H1 (cell line): ENCODE measurements at regions not wholly inside any gene's neighbourhood (a gene's known extent, or its start where the extent isn't known, plus 50 kb on each side); places are given as distances from the start of the nearest gene placed in this dataset.

Experiments used
- CTCF ChIA-PET: fragments of 300-600 bp; sonication (Branson Sonifier 250); formaldehyde crosslinking; loops from one replicate; lab custom pipeline; 2021; ENCODE audit not compliant: partially characterized antibody; lab: Charles Lee
- POLR2A ChIA-PET: fragments of 300-600 bp; sonication (Branson Sonifier 250); formaldehyde crosslinking; loops from one replicate; lab custom pipeline; 2021; ENCODE audit warnings: inconsistent platforms; ENCODE audit not compliant: partially characterized antibody; lab: Charles Lee
- DNase-seq, 2 experiments: peaks; one replicate each; pipeline versions ENCODE4 v3.0.0 to v3.0.0-alpha.2; 2010 to 2022; ENCODE audit warnings: low spot score in 2 of 2, low read depth in 1 of 2, mixed read lengths in 1 of 2
- FAIRE-seq: peaks from 2 replicates; lab custom pipeline; 2011; peaks lifted over from hg19 to GRCh38; lab: Jason Lieb, UNC
- H2AFZ ChIP-seq: 2 replicates; pipeline ENCODE4 v1.8.1; 2012; ENCODE audit warnings: low read length, inconsistent platforms
- H2AK5ac ChIP-seq: 2 replicates; pipeline ENCODE4 v1.6.1; 2013; ENCODE audit warnings: low read depth, low read length
- H2BK120ac ChIP-seq: replicated peaks from 2 replicates; pipeline ENCODE3; 2013; ENCODE audit warnings: low read depth, low read length, inconsistent platforms
- H2BK12ac ChIP-seq: 2 replicates; pipeline ENCODE4 v1.6.1; 2013; ENCODE audit warnings: low read depth, low read length
- H2BK15ac ChIP-seq: 2 replicates; pipeline ENCODE4 v1.6.1; 2013; ENCODE audit warnings: low read length
- H2BK20ac ChIP-seq: 2 replicates; pipeline ENCODE4 v1.6.1; 2013; ENCODE audit warnings: low read length
- H2BK5ac ChIP-seq: 2 replicates; pipeline ENCODE4 v1.6.1; 2013; ENCODE audit warnings: low read depth, low read length
- H3K14ac ChIP-seq: 2 replicates; pipeline ENCODE4 v1.6.1; 2013; ENCODE audit warnings: inconsistent platforms; ENCODE audit not compliant: insufficient read length
- H3K18ac ChIP-seq: 2 replicates; pipeline ENCODE4 v1.6.1; 2013; ENCODE audit warnings: low read length; ENCODE audit errors: extremely low read depth
- H3K23ac ChIP-seq: 2 replicates; pipeline ENCODE4 v1.6.1; 2013; ENCODE audit warnings: inconsistent platforms; ENCODE audit not compliant: insufficient read length
- H3K23me2 ChIP-seq: 2 replicates; pipeline ENCODE4 v1.6.1; 2013; ENCODE audit warnings: low read depth, low read length
- H3K27ac ChIP-seq: 2 replicates; pipeline ENCODE4 v1.6.1; 2011; ENCODE audit warnings: low read depth, low read length, inconsistent platforms
- H3K27me3 ChIP-seq, 4 experiments: replicated peaks in 1 of 4; 1 replicate in 1 of 4; 2 replicates in 3 of 4; pipeline versions ENCODE4 v1.6.1 to v1.8.1; 2011 to 2013; ENCODE audit warnings: low read length in 3 of 4, mild to moderate bottlenecking in 3 of 4, inconsistent platforms in 2 of 4, mixed read lengths in 2 of 4, moderate library complexity in 1 of 4; ENCODE audit not compliant: control insufficient read depth in 3 of 4, insufficient read depth in 3 of 4; ENCODE audit errors: extremely low read depth in 1 of 4
- H3K36me3 ChIP-seq, 4 experiments: 2 replicates each; pipeline versions ENCODE4 v1.6.1 to v1.8.1; 2011 to 2013; ENCODE audit warnings: mild to moderate bottlenecking in 4 of 4, low read length in 3 of 4, moderate library complexity in 2 of 4, control low read depth in 1 of 4, inconsistent platforms in 1 of 4; ENCODE audit not compliant: insufficient read depth in 4 of 4, control insufficient read depth in 2 of 4
- H3K4ac ChIP-seq: replicated peaks from 2 replicates; pipeline ENCODE3; 2013; ENCODE audit warnings: low read length, low read depth, mixed read lengths, inconsistent platforms; ENCODE audit not compliant: insufficient read length
- H3K4me1 ChIP-seq, 4 experiments: replicated peaks in 1 of 4; 1 replicate in 1 of 4; 2 replicates in 3 of 4; pipeline versions ENCODE4 v1.6.1 to v1.8.1; 2011 to 2013; ENCODE audit warnings: low read length in 3 of 4, inconsistent platforms in 2 of 4, mixed read lengths in 1 of 4; ENCODE audit not compliant: insufficient read depth in 4 of 4, control insufficient read depth in 3 of 4
- H3K4me2 ChIP-seq, 2 experiments: 2 replicates each; pipeline versions ENCODE4 v1.6.1 to v1.8.1; 2011 to 2013; ENCODE audit warnings: low read depth in 2 of 2, low read length in 2 of 2, control low read depth in 1 of 2, inconsistent platforms in 1 of 2, mild to moderate bottlenecking in 1 of 2; ENCODE audit not compliant: insufficient read depth in 1 of 2
- H3K4me3 ChIP-seq, 4 experiments: fragments of 200-600, 300-600 bp in 1 of 4; sonication (generic), shearing (Covaris generic), sonication (Bioruptor Twin) in 1 of 4; 2 replicates each; pipeline versions ENCODE4 v1.5.1 to v1.8.1; 2011 to 2016; ENCODE audit warnings: low read length in 4 of 4, low read depth in 3 of 4, control low read depth in 2 of 4, inconsistent platforms in 2 of 4, mild to moderate bottlenecking in 2 of 4, mixed read lengths in 1 of 4, moderate library complexity in 1 of 4; ENCODE audit not compliant: insufficient read depth in 2 of 4; ENCODE audit errors: extremely low read depth in 1 of 4
- H3K56ac ChIP-seq: replicated peaks from 2 replicates; pipeline ENCODE3; 2013; ENCODE audit warnings: low read depth, mild to moderate bottlenecking, mixed read lengths, low read length, inconsistent platforms; ENCODE audit not compliant: insufficient read length
- H3K79me1 ChIP-seq: 2 replicates; pipeline ENCODE4 v1.6.1; 2013; ENCODE audit warnings: low read depth, low read length, control low read depth
- H3K79me2 ChIP-seq, 2 experiments: 2 replicates each; pipeline versions ENCODE4 v1.6.1 to v1.8.1; 2012 to 2013; ENCODE audit warnings: low read length in 2 of 2, mild to moderate bottlenecking in 2 of 2, inconsistent platforms in 1 of 2; ENCODE audit not compliant: insufficient read depth in 2 of 2, control insufficient read depth in 1 of 2
- H3K9ac ChIP-seq, 4 experiments: replicated peaks in 1 of 4; 1 replicate in 1 of 4; 2 replicates in 3 of 4; pipeline versions ENCODE4 v1.6.1 to v1.8.1; 2011 to 2013; ENCODE audit warnings: low read depth in 3 of 4, low read length in 3 of 4, control low read depth in 2 of 4, mild to moderate bottlenecking in 2 of 4, moderate library complexity in 2 of 4, inconsistent platforms in 1 of 4; ENCODE audit errors: extremely low read depth in 1 of 4
- H3K9me3 ChIP-seq, 2 experiments: 2 replicates each; pipeline versions ENCODE4 v1.6.1 to v1.8.1; 2012 to 2013; ENCODE audit warnings: mild to moderate bottlenecking in 2 of 2, moderate library complexity in 2 of 2, control low read depth in 1 of 2, inconsistent platforms in 1 of 2, low read depth in 1 of 2, low read length in 1 of 2, mixed read lengths in 1 of 2; ENCODE audit not compliant: insufficient read depth in 2 of 2
- H4K20me1 ChIP-seq, 2 experiments: replicated peaks in 1 of 2; 2 replicates each; pipeline versions ENCODE3 to v1.8.1; 2011 to 2013; ENCODE audit warnings: inconsistent platforms in 2 of 2, low read length in 2 of 2, mild to moderate bottlenecking in 1 of 2; ENCODE audit not compliant: insufficient read depth in 2 of 2, control insufficient read depth in 1 of 2
- H4K5ac ChIP-seq: 2 replicates; pipeline ENCODE4 v1.6.1; 2013; ENCODE audit warnings: low read length, low read depth, mixed read lengths, inconsistent platforms; ENCODE audit not compliant: insufficient read length
- H4K8ac ChIP-seq: 2 replicates; pipeline ENCODE4 v1.8.0; 2013; ENCODE audit warnings: mild to moderate bottlenecking, moderate library complexity, low read length, inconsistent platforms; ENCODE audit not compliant: insufficient read depth; ENCODE audit errors: extremely low read depth
- H4K91ac ChIP-seq: replicated peaks from 2 replicates; pipeline ENCODE3; 2013; ENCODE audit warnings: low read length, mixed read lengths, inconsistent platforms; ENCODE audit not compliant: insufficient read length
- CBX5 ChIP-seq: fragments of 300-800, 300-1000 bp; sonication (generic); IDR thresholded peaks from 2 replicates; pipeline ENCODE4 v1.7.1; 2016; ENCODE audit warnings: antibody characterized with exemption, low read length, low read depth
- JUN ChIP-seq: IDR thresholded peaks from 2 replicates; pipeline ENCODE4 v1.6.1; 2011; ENCODE audit warnings: low read depth, mild to moderate bottlenecking, improper control_type of control experiment, low read length
- RFX5 ChIP-seq: IDR thresholded peaks from 2 replicates; pipeline ENCODE4 v1.6.1; 2011; ENCODE audit warnings: low read depth, low read length, improper control_type of control experiment, borderline replicate concordance
- RNF2 ChIP-seq: fragments of 200-900, 300-1000 bp; sonication (generic); IDR thresholded peaks from 2 replicates; pipeline ENCODE4 v1.7.1; 2016; ENCODE audit warnings: borderline replicate concordance, low read depth, mild to moderate bottlenecking, antibody characterized with exemption, low read length; ENCODE audit not compliant: poor library complexity, severe bottlenecking; ENCODE audit errors: missing control alignments
- SAP30 ChIP-seq: fragments of 300-600 bp; sonication (generic); IDR thresholded peaks from 2 replicates; pipeline ENCODE4 v1.7.1; 2012; ENCODE audit warnings: low read length, moderate library complexity, mild to moderate bottlenecking, inconsistent platforms; ENCODE audit not compliant: insufficient read depth, insufficient replicate concordance
- SRF ChIP-seq: IDR thresholded peaks from 2 replicates; pipeline ENCODE4 v1.6.1; 2011; ENCODE audit warnings: mild to moderate bottlenecking, low read depth, low read length, moderate library complexity
- TCF12 ChIP-seq: IDR thresholded peaks from 2 replicates; pipeline ENCODE4 v1.6.1; 2011; ENCODE audit warnings: low read depth, mild to moderate bottlenecking, low read length
- TF ChIP-seq, protein P1 (sequence below): IDR thresholded peaks from 2 replicates; pipeline ENCODE4 v1.6.1; 2012; ENCODE audit warnings: low read length, inconsistent platforms
- TF ChIP-seq, protein P2 (sequence below): IDR thresholded peaks from 2 replicates; pipeline ENCODE4 v1.6.1; 2011; ENCODE audit warnings: low read depth, mild to moderate bottlenecking, low read length; ENCODE audit not compliant: insufficient read depth
- TF ChIP-seq, protein P3 (sequence below), 3 experiments: IDR thresholded peaks; 1 replicate in 2 of 3; 2 replicates in 1 of 3; pipeline versions ENCODE4 v1.5.1 to v1.6.1; 2011; ENCODE audit warnings: low read length in 3 of 3, mild to moderate bottlenecking in 3 of 3, inconsistent platforms in 2 of 3, low read depth in 1 of 3, moderate library complexity in 1 of 3; ENCODE audit not compliant: insufficient read depth in 1 of 3; ENCODE audit errors: control extremely low read depth in 1 of 3

DNA sequence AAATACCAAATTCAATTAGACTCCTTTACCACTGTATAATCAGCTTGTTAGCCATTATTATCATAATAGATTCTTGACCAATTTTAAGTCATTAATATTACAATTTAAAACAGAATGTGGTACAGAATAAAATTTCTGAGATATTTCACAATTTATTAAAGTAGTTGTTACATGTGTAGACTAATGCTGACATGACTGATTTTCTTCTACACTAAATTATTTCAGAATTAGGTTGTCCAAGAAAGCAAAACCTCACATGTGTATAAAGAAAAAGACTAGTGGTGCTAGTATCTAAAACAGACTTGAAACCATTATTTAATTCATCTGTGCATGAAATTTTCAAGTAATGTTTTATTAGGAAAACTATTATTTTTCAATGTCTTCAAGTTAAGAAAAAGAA is 79.2 kb upstream of the COL3A1 start:
- Histone ChIP-seq H4K8ac (no peak overlapping the region), H2AFZ (no peak overlapping the region), H3K27me3 (no peaks in the 10 kb centered on the region), H3K14ac (no peak overlapping the region), H3K79me2 (no peaks in the 10 kb centered on the region), H3K27ac (no peak overlapping the region), H2BK20ac (no peak overlapping the region), H2AK5ac (no peak overlapping the region), H3K23ac (no peak overlapping the region), H3K4me3 (no peak overlapping the region), H3K4ac (no peak overlapping the region), H3K4me1 (no peaks in the 10 kb centered on the region), H2BK15ac (no peak overlapping the region), H2BK120ac (no peak overlapping the region), H2BK5ac (no peak overlapping the region), H3K4me2 (no peak overlapping the region), H3K36me3 (no peaks in the 10 kb centered on the region), H3K9ac (no peak overlapping the region), H3K23me2 (no peaks in the 10 kb centered on the region), H3K79me1 (no peaks in the 10 kb centered on the region), H4K91ac (no peak overlapping the region), H3K56ac (no peak overlapping the region), H3K18ac (no peak overlapping the region), H2BK12ac (no peak overlapping the region), H4K20me1 (no peaks in the 10 kb centered on the region), H4K5ac (no peak overlapping the region), H3K9me3 (peaks cover 0 to 3% of the 10 kb centered on the region in 2 experiments; a peak in 1 of 4 replicates)
- DNase-seq = no peak
- POLR2A ChIA-PET = no interaction called here
- no peak for FAIRE-seq
- CTCF ChIA-PET = no interaction called here
- TF ChIP-seq CBX5 (no peak), RNF2 (no peak), RFX5 (no peak), TCF12 (no peak), SRF (no peak), SAP30 (no peak), JUN (no peak)
- TF ChIP-seq, protein P1, sequence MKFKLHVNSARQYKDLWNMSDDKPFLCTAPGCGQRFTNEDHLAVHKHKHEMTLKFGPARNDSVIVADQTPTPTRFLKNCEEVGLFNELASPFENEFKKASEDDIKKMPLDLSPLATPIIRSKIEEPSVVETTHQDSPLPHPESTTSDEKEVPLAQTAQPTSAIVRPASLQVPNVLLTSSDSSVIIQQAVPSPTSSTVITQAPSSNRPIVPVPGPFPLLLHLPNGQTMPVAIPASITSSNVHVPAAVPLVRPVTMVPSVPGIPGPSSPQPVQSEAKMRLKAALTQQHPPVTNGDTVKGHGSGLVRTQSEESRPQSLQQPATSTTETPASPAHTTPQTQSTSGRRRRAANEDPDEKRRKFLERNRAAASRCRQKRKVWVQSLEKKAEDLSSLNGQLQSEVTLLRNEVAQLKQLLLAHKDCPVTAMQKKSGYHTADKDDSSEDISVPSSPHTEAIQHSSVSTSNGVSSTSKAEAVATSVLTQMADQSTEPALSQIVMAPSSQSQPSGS = no peak
- TF ChIP-seq, protein P2, sequence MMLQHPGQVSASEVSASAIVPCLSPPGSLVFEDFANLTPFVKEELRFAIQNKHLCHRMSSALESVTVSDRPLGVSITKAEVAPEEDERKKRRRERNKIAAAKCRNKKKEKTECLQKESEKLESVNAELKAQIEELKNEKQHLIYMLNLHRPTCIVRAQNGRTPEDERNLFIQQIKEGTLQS = no peak
- TF ChIP-seq, protein P3, sequence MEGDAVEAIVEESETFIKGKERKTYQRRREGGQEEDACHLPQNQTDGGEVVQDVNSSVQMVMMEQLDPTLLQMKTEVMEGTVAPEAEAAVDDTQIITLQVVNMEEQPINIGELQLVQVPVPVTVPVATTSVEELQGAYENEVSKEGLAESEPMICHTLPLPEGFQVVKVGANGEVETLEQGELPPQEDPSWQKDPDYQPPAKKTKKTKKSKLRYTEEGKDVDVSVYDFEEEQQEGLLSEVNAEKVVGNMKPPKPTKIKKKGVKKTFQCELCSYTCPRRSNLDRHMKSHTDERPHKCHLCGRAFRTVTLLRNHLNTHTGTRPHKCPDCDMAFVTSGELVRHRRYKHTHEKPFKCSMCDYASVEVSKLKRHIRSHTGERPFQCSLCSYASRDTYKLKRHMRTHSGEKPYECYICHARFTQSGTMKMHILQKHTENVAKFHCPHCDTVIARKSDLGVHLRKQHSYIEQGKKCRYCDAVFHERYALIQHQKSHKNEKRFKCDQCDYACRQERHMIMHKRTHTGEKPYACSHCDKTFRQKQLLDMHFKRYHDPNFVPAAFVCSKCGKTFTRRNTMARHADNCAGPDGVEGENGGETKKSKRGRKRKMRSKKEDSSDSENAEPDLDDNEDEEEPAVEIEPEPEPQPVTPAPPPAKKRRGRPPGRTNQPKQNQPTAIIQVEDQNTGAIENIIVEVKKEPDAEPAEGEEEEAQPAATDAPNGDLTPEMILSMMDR (IDR thresholded peaks at IDR 0.05; ENCODE audit: control extremely low read depth in 1 of 3, insufficient read depth in 1 of 3, low read depth in 1 of 3, low read length in 3 of 3) = no peak
